ENCODE measurements at regions not wholly inside any gene's neighbourhood (a gene's known extent, or its start where the extent isn't known, plus 50 kb on each side); places are given as distances from the start of the nearest gene placed in this dataset.
"Not testable (repeated sequence)": the region's sequence is repeated elsewhere in the genome, so short reads cannot be mapped to it uniquely, and the experiment has no call there.

GRCh38 chr3:191646242-191646641 lies 185.3 kb downstream of the PYDC2 start:
- H3K27me3 ChIP-seq: no peaks in the 10 kb centered on the region
- TF ChIP-seq CTCF (IDR thresholded peaks at IDR 0.05): no peak
- TF ChIP-seq POLR2AphosphoS5 (IDR thresholded peaks at IDR 0.05): no peak
- TF ChIP-seq EP300 (IDR thresholded peaks at IDR 0.05): no peak
- no peak for TF ChIP-seq POLR2A (IDR thresholded peaks at IDR 0.05; ENCODE audit: low read depth)
- H3K4me3 ChIP-seq: no peak overlapping the region
- 85% methylated on average over 4 of the region's 4 CpGs for WGBS
- no peak overlapping the region for H3K27ac ChIP-seq (replicated peaks in 1 of 4)
- no peaks in the 10 kb centered on the region for H3K4me1 ChIP-seq
- H3K36me3 ChIP-seq: no peaks in the 10 kb centered on the region
- intact Hi-C loops (cut with DNase I): no loop called here
- DNase-seq (ENCODE audit: extremely low spot score): no peak
- peaks cover 0 to 5% (median 2%) of the 10 kb centered on the region in 4 donors for H3K9me3 ChIP-seq

GRCh38 chr3:191648787-191649186 lies 187.8 kb downstream of the PYDC2 start:
- H3K4me3 ChIP-seq: no peak overlapping the region
- H3K9me3 ChIP-seq: peaks cover 0 to 5% (median 2%) of the 10 kb centered on the region in 4 donors
- no peak for DNase-seq (ENCODE audit: extremely low spot score)
- H3K27ac ChIP-seq (replicated peaks in 1 of 4): no peak overlapping the region
- no peaks in the 10 kb centered on the region for H3K4me1 ChIP-seq
- no peak for TF ChIP-seq POLR2AphosphoS5 (IDR thresholded peaks at IDR 0.05)
- TF ChIP-seq POLR2A (IDR thresholded peaks at IDR 0.05; ENCODE audit: low read depth): no peak
- intact Hi-C loops (cut with DNase I): no loop called here
- no peaks in the 10 kb centered on the region for H3K36me3 ChIP-seq
- no peaks in the 10 kb centered on the region for H3K27me3 ChIP-seq

- peaks cover 0 to 5% (median 2%) of the 10 kb centered on the region in 4 donors for H3K9me3 ChIP-seq
- H3K4me1 ChIP-seq: no peaks in the 10 kb centered on the region
- H3K27me3 ChIP-seq: no peaks in the 10 kb centered on the region
- no peak overlapping the region for H3K27ac ChIP-seq (replicated peaks in 1 of 4)
- DNase-seq (ENCODE audit: extremely low spot score): no peak
- intact Hi-C loops (cut with DNase I): no loop called here
- H3K4me3 ChIP-seq: no peak overlapping the region
- H3K36me3 ChIP-seq: no peaks in the 10 kb centered on the region
- 75% methylated on average over 1 of the region's 1 CpG for WGBS
- TF ChIP-seq POLR2A (IDR thresholded peaks at IDR 0.05; ENCODE audit: low read depth) (no peak), EP300 (IDR thresholded peaks at IDR 0.05) (no peak), POLR2AphosphoS5 (IDR thresholded peaks at IDR 0.05) (no peak), CTCF (IDR thresholded peaks at IDR 0.05) (no peak)
Observed at GRCh38 chr3:191649626-191650025, 188.7 kb downstream of the PYDC2 start.

- H3K4me3 ChIP-seq; H3K9me3 ChIP-seq; H3K4me1 ChIP-seq; H3K36me3 ChIP-seq; H3K27ac ChIP-seq (replicated peaks in 1 of 4); H3K27me3 ChIP-seq; DNase-seq (ENCODE audit: extremely low spot score); intact Hi-C loops (cut with DNase I): not testable (repeated sequence)
- WGBS: 95% methylated on average over 18 of the region's 18 CpGs
Observed at GRCh38 chr3:191658781-191659419, 197.9 kb downstream of the PYDC2 start.

- H3K4me3 ChIP-seq; H3K36me3 ChIP-seq; H3K9me3 ChIP-seq; H3K27ac ChIP-seq (replicated peaks in 1 of 4); H3K27me3 ChIP-seq; DNase-seq (ENCODE audit: extremely low spot score); H3K4me1 ChIP-seq; intact Hi-C loops (cut with DNase I): not testable (repeated sequence)
- WGBS: 79% methylated on average over 5 of the region's 5 CpGs
Observed at GRCh38 chr3:191662150-191662549, 201.2 kb downstream of the PYDC2 start.

GRCh38 chr3:191680989-191681597 lies 220.1 kb downstream of the PYDC2 start:
- intact Hi-C loops (cut with DNase I): no loop called here

More at GRCh38 chr3:191680989-191681597, 220.1 kb downstream of the PYDC2 start:
- no peaks in the 10 kb centered on the region for H3K4me1 ChIP-seq
- no peaks in the 10 kb centered on the region for H3K9me3 ChIP-seq
- 59% methylated on average over 3 of the region's 3 CpGs for WGBS
- no peak overlapping the region for H3K4me3 ChIP-seq
- no peak for DNase-seq (ENCODE audit: extremely low spot score)
- no peaks in the 10 kb centered on the region for H3K36me3 ChIP-seq
- H3K27ac ChIP-seq (replicated peaks in 1 of 4): no peak overlapping the region
- TF ChIP-seq POLR2AphosphoS5 (IDR thresholded peaks at IDR 0.05): no peak
- TF ChIP-seq CTCF (IDR thresholded peaks at IDR 0.05): no peak
- no peaks in the 10 kb centered on the region for H3K27me3 ChIP-seq

Data from esophagus muscularis mucosa (tissue), 4 donors.